PC-3 (cell line): ENCODE measurements at regions not wholly inside any gene's neighbourhood (a gene's known extent, or its start where the extent isn't known, plus 50 kb on each side); places are given as distances from the start of the nearest gene placed in this dataset.

Experiments
- EZH2 ChIP-seq: fragments of 300-600 bp; sonication (generic); IDR thresholded peaks from one replicate; pipeline ENCODE4 v1.6.1; 2017; ENCODE audit warnings: antibody characterized with exemption, mild to moderate bottlenecking, low read length; ENCODE audit not compliant: unreplicated experiment
- TF ChIP-seq, protein P1 (sequence below): fragments of 300-600 bp; sonication (generic); conservative IDR thresholded peaks from 2 replicates; pipeline ENCODE4 v1.5.1; 2017; ENCODE audit warnings: antibody characterized with exemption, low read depth, mild to moderate bottlenecking, low read length

DNA sequence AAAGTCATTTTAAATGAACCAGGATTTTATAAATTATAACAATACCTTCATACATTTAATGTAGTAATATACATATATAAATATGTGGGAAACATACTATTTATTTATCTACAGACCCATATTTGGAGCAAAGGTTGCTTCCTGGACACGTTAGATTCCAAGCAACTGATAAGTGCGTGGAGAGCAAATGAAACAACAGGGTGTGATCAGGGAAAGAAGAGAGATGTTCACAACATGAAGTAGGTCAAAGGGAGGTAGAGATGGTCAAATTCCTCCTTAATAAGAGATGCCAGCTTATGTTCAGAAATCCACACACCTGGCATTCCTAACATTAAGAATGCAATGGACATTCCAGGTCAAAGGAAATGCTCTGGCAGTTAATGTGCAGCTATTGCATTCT, 53.1 kb upstream of the HPGD start:
- TF ChIP-seq, protein P1, sequence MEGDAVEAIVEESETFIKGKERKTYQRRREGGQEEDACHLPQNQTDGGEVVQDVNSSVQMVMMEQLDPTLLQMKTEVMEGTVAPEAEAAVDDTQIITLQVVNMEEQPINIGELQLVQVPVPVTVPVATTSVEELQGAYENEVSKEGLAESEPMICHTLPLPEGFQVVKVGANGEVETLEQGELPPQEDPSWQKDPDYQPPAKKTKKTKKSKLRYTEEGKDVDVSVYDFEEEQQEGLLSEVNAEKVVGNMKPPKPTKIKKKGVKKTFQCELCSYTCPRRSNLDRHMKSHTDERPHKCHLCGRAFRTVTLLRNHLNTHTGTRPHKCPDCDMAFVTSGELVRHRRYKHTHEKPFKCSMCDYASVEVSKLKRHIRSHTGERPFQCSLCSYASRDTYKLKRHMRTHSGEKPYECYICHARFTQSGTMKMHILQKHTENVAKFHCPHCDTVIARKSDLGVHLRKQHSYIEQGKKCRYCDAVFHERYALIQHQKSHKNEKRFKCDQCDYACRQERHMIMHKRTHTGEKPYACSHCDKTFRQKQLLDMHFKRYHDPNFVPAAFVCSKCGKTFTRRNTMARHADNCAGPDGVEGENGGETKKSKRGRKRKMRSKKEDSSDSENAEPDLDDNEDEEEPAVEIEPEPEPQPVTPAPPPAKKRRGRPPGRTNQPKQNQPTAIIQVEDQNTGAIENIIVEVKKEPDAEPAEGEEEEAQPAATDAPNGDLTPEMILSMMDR = no peak
- TF ChIP-seq EZH2 = no peak
